Endodermal cell (in vitro differentiated cells): ENCODE measurements at regions not wholly inside any gene's neighbourhood (a gene's known extent, or its start where the extent isn't known, plus 50 kb on each side); places are given as distances from the start of the nearest gene placed in this dataset.
"Not testable (repeated sequence)": the region's sequence is repeated elsewhere in the genome, so short reads cannot be mapped to it uniquely, and the experiment has no call there.

Experiments
- DNase-seq: peaks from one replicate; pipeline ENCODE4 v3.0.0-alpha.2; 2017
- H3K27ac ChIP-seq: 2 replicates; pipeline ENCODE4 v1.5.1; 2013; ENCODE audit warnings: mild to moderate bottlenecking, low read depth, low read length, moderate library complexity
- H3K27me3 ChIP-seq: 2 replicates; pipeline ENCODE4 v1.6.1; 2013; ENCODE audit warnings: mild to moderate bottlenecking, low read length, moderate library complexity; ENCODE audit not compliant: insufficient read depth, control insufficient read depth, poor library complexity, severe bottlenecking
- H3K36me3 ChIP-seq: 2 replicates; pipeline ENCODE4 v1.7.0; 2013; ENCODE audit warnings: mild to moderate bottlenecking, low read length, moderate library complexity; ENCODE audit not compliant: control insufficient read depth, insufficient read depth
- H3K4me1 ChIP-seq: one replicate; pipeline ENCODE4 v1.7.0; 2013; ENCODE audit warnings: low read length; ENCODE audit not compliant: control insufficient read depth, insufficient read depth
- H3K4me3 ChIP-seq: 2 replicates; pipeline ENCODE4 v1.5.1; 2013; ENCODE audit warnings: mild to moderate bottlenecking, low read length, moderate library complexity
- H3K9ac ChIP-seq: 2 replicates; pipeline ENCODE4 v1.6.1; 2013; ENCODE audit warnings: mild to moderate bottlenecking, low read length, moderate library complexity; ENCODE audit not compliant: poor library complexity, severe bottlenecking; ENCODE audit errors: extremely low read depth
- H3K9me3 ChIP-seq: 2 replicates; pipeline ENCODE4 v1.6.1; 2013; ENCODE audit warnings: mild to moderate bottlenecking, low read length, moderate library complexity; ENCODE audit not compliant: control insufficient read depth
- H3K27ac Mint-ChIP-seq: 2 replicates; pipeline ENCODE4 v1.8.0; 2020; ENCODE audit warnings: mixed read lengths
- H3K27me3 Mint-ChIP-seq: 2 replicates; pipeline ENCODE4 v1.8.0; 2021; ENCODE audit warnings: mild to moderate bottlenecking, mixed read lengths; ENCODE audit not compliant: insufficient read depth
- H3K36me3 Mint-ChIP-seq: 2 replicates; pipeline ENCODE4 v1.8.0; 2020; ENCODE audit warnings: low read depth, mixed read lengths
- H3K4me1 Mint-ChIP-seq: 2 replicates; pipeline ENCODE4 v1.8.0; 2020; ENCODE audit warnings: mixed read lengths
- H3K4me3 Mint-ChIP-seq: 2 replicates; pipeline ENCODE4 v1.8.0; 2020; ENCODE audit warnings: mild to moderate bottlenecking, moderate library complexity, mixed read lengths
- H3K9me3 Mint-ChIP-seq: 2 replicates; pipeline ENCODE4 v1.8.0; 2020; ENCODE audit warnings: mild to moderate bottlenecking, mixed read lengths
- WGBS, 2 experiments: methylation state at CpG; one replicate each; pipeline versions ENCODE4 v1.1.5 to v1.1.7; 2013; ENCODE audit warnings: missing lambda C conversion rate in 2 of 2, mixed read lengths in 1 of 2; ENCODE audit not compliant: insufficient coverage in 1 of 2, insufficient read length in 1 of 2; 5-methylcytosine and 5-hydroxymethylcytosine counted together
- TF ChIP-seq, protein P1 (sequence below): fragments of 200-600 bp; sonication (generic); conservative IDR thresholded peaks from 2 replicates; pipeline ENCODE4 v1.5.0; 2021; ENCODE audit warnings: antibody characterized with exemption, mild to moderate bottlenecking

DNA sequence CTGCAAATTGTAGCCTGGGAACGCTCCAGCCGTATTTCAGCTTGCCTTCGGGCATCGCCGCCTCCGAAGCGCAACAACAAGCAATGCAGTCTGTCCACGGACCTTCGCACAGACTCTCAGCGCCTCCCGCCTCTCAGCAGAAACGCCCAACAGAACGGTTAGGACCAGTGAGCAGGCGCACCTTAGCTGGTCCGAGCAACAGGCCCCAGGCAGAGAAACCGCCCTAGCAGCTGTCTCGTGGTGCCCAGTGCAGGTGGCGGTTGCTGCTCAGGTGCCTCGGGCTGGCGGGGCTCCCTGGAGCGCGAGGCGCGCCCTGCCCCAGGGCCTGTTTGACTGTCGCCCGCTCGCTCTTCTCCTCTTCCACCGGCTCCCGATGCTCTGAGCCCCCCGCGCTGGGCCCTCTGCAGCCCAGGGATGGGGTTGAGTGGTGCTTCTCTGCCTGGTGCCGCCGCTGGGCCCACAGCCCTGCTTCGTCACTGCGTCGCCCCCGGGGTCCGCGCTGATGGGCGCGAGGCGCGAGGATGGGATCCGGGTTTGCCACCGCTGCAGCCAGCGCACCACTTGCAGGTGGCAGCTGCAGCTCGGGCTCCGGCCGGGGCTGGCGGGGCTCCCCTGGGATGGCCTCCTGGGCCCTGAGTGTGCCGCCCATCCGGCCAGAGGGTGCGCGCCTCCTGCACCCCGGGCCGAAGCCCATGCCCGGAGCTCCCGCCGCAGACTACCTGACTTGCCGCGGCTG lies 268.4 kb upstream of the FRG2C start:
- Mint-ChIP-seq H3K36me3 (peaks cover 28% of the 10 kb centered on the region), H3K9me3 (peaks cover 50% of the 10 kb centered on the region), H3K27me3 (peaks cover 9% of the 10 kb centered on the region), H3K27ac (no peak overlapping the region), H3K4me3 (no peak overlapping the region), H3K4me1 (peaks cover 28% of the 10 kb centered on the region)
- H3K36me3 ChIP-seq: peaks cover 17% of the 10 kb centered on the region
- no peak overlapping the region for H3K4me3 ChIP-seq
- peaks cover 3% of the 10 kb centered on the region for H3K4me1 ChIP-seq
- no peak overlapping the region for H3K9ac ChIP-seq
- DNase-seq: no peak
- TF ChIP-seq, protein P1, sequence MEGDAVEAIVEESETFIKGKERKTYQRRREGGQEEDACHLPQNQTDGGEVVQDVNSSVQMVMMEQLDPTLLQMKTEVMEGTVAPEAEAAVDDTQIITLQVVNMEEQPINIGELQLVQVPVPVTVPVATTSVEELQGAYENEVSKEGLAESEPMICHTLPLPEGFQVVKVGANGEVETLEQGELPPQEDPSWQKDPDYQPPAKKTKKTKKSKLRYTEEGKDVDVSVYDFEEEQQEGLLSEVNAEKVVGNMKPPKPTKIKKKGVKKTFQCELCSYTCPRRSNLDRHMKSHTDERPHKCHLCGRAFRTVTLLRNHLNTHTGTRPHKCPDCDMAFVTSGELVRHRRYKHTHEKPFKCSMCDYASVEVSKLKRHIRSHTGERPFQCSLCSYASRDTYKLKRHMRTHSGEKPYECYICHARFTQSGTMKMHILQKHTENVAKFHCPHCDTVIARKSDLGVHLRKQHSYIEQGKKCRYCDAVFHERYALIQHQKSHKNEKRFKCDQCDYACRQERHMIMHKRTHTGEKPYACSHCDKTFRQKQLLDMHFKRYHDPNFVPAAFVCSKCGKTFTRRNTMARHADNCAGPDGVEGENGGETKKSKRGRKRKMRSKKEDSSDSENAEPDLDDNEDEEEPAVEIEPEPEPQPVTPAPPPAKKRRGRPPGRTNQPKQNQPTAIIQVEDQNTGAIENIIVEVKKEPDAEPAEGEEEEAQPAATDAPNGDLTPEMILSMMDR: no peak
- H3K9me3 ChIP-seq: peaks cover 49% of the 10 kb centered on the region
- WGBS, 2 experiments: 95% methylated on average over 26 to 61 of the region's 61 CpGs
- H3K27me3 ChIP-seq: no peaks in the 10 kb centered on the region
- no peak overlapping the region for H3K27ac ChIP-seq

DNA sequence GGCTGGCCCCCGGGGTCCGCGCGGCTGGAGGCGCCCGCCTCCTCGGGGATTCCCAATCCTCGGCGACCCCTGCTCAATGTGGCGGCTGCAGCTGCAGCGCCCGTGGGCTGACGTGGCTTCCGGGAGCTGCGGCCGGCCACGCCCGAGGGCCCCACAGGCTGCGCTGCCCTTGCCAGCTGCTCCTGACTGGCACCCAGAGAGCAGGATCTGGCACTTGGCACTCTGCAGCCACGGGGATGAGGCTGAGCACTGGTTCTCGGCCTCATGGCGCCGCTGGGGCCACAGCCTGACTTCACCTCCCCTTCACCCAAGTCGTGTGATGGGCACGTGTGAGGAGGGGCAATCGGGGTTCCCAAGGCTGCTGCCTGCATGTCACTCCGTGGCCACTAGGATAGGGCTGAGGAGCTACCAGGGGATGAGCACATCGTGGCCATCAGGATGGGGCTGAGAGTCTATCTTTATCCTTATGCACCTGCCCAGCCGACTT lies 267.8 kb upstream of the FRG2C start:
- Mint-ChIP-seq H3K4me3 (no peak overlapping the region), H3K27me3 (peaks cover 14% of the 10 kb centered on the region), H3K4me1 (peaks cover 29% of the 10 kb centered on the region), H3K9me3 (peaks cover 50% of the 10 kb centered on the region), H3K36me3 (peaks cover 28% of the 10 kb centered on the region), H3K27ac (no peak overlapping the region)
- Histone ChIP-seq H3K36me3 (peaks cover 17% of the 10 kb centered on the region), H3K9ac (no peak overlapping the region), H3K4me3 (peak overlapping the region; percentile 35), H3K27ac (no peak overlapping the region), H3K9me3 (peaks cover 49% of the 10 kb centered on the region), H3K27me3 (no peaks in the 10 kb centered on the region), H3K4me1 (peaks cover 3% of the 10 kb centered on the region)
- 94 to 97% methylated on average over 13 to 29 of the region's 29 CpGs for WGBS, 2 experiments
- TF ChIP-seq, protein P1: no peak
- DNase-seq: no peak

DNA sequence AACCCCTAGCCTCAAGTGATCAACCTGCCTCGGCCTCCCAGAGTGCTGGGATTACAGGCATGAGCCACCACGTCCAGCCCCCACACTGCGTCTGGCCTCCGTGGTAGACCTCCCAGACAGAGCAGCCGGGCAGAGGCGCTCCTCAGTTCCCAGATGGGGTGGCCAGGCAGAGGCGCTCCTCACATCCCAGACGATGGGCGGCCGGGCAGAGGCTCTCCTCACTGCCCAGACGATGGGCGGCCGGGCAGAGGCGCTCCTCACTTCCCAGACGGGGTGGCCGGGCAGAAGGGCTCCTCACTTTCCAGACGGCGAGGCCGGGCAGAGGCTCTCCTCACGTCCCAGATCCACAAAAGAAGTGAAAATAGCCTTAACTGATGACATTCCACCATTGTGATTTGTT lies 266.6 kb upstream of the FRG2C start:
- H3K27ac Mint-ChIP-seq, H3K4me3 ChIP-seq, DNase-seq, H3K4me3 Mint-ChIP-seq, H3K9ac ChIP-seq, H3K27me3 ChIP-seq, H3K4me1 ChIP-seq, H3K27ac ChIP-seq: not testable (repeated sequence)
- Mint-ChIP-seq H3K9me3 (peaks cover 50% of the 10 kb centered on the region), H3K36me3 (peaks cover 28% of the 10 kb centered on the region), H3K27me3 (peaks cover 14% of the 10 kb centered on the region), H3K4me1 (peaks cover 22% of the 10 kb centered on the region)
- Histone ChIP-seq H3K9me3 (peaks cover 49% of the 10 kb centered on the region), H3K36me3 (peaks cover 17% of the 10 kb centered on the region)
- WGBS, 2 experiments: 92% methylated on average over 8 to 20 of the region's 20 CpGs
